AG09319 (cell line): ENCODE measurements at regions not wholly inside any gene's neighbourhood (a gene's known extent, or its start where the extent isn't known, plus 50 kb on each side); places are given as distances from the start of the nearest gene placed in this dataset.
"Not testable (repeated sequence)": the region's sequence is repeated elsewhere in the genome, so short reads cannot be mapped to it uniquely, and the experiment has no call there.

Experiments
- DNase-seq: peaks from one replicate; pipeline ENCODE4 v3.0.0-alpha.2; 2010; ENCODE audit warnings: low read depth; ENCODE audit errors: extremely low read depth
- TF ChIP-seq, protein P1 (sequence below): IDR thresholded peaks from 2 replicates; pipeline ENCODE4 v1.5.1; 2011; ENCODE audit warnings: low read depth, mild to moderate bottlenecking, inconsistent platforms, low read length, moderate library complexity

DNA sequence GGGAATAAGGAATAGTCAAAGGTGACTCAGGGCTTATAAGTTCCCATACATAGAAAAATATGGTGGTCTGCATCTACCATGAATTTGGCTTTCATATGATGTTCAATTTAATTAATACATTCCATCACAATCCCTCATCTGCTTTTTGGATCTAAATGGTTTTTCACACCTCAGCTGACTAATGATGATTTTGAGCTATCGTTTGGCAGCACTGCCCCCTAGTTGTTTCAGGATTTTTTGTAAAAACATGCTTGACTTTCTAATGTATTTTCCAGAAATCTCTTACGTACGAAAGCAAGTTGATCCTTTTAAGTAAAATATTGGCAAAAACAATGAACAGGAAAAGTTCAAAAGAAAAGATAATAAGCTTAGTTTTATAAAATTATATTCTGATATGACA, 408.6 kb upstream of the ADGRB3 start:
- TF ChIP-seq, protein P1, sequence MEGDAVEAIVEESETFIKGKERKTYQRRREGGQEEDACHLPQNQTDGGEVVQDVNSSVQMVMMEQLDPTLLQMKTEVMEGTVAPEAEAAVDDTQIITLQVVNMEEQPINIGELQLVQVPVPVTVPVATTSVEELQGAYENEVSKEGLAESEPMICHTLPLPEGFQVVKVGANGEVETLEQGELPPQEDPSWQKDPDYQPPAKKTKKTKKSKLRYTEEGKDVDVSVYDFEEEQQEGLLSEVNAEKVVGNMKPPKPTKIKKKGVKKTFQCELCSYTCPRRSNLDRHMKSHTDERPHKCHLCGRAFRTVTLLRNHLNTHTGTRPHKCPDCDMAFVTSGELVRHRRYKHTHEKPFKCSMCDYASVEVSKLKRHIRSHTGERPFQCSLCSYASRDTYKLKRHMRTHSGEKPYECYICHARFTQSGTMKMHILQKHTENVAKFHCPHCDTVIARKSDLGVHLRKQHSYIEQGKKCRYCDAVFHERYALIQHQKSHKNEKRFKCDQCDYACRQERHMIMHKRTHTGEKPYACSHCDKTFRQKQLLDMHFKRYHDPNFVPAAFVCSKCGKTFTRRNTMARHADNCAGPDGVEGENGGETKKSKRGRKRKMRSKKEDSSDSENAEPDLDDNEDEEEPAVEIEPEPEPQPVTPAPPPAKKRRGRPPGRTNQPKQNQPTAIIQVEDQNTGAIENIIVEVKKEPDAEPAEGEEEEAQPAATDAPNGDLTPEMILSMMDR, result no peak
- DNase-seq, result no peak

DNA sequence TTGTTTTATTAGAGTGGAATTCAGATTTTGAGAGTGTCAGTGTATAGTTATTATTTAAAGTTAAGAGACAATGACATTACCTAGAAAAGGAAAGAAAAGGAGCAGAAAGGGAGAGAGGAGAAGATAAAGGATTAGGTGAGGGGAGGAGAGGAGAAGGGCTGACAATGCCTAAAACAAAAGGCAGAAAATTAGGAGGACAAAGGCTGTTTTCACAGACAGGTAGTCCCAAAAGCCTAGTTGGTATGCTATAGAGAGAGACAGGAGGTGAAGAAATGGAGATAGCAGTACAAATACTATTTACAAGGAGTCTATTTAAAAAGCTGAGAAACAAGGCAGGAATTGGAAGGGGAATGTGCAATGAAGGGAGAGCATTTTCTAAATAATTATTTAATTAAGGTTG, 409.4 kb upstream of the ADGRB3 start:
- TF ChIP-seq, protein P1, result no peak
- no peak for DNase-seq

DNA sequence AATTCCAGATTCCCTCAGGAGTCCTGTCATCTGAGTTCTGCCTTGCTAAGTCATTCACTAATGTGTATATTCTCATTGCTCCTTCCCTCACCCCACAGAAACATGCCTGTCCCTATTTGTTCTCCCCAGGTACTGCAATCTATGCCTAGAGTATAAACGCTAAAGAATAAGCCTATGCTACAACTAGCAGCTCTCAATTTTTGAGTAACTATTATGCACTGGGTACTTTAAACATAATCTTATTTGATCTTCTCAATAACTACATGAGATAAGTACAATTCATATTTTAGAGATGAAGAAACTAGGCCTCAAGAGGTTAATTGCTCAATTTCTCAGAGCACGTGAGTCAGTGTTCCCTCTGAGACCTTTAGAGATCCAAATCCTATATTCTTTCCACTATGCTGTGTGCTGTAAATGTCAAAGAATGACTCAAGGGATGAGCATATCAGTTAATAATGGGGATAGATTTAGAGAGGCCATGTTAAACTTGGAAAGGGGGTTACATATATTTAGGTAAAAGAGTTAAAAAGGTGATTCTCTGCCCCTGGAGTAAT, 423.8 kb upstream of the ADGRB3 start:
- TF ChIP-seq, protein P1, result no peak
- no peak for DNase-seq

DNA sequence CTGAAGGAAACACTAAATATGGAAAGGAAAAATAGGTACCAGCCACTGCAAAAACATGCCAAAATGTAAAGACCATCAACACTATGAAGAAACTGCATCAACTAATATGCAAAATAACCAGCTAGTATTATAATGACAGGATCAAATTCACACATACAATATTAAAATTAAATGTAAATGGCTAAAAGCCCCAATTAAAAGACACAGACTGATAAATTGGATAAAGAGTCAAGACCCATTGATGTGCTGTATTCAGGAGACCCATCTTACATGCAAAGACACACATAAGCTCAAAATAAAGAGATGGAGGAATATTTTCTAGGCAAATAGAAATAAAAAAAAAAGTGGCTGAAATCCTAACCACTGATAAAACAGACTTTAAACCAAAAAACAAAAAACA, 427.5 kb upstream of the ADGRB3 start:
- DNase-seq, result not testable (repeated sequence)

DNA sequence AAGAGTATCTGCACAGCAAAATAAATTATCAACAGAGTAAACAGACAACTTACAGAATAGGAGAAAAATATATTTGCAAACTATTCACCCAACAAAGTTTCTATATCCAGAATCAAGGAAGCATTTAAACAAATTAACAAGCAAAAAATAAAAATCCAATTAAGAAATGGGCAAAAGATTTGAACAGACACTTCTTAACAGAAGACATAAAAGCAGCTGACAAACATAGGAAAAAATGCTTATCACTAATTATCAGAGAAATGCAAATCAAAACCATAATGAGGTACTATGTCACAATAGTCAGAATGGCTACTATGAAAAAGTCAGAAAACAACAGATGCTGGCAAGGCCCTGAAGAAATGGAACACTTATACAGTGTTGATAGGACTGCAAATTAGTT, 434.2 kb upstream of the ADGRB3 start:
- no peak for DNase-seq

DNA sequence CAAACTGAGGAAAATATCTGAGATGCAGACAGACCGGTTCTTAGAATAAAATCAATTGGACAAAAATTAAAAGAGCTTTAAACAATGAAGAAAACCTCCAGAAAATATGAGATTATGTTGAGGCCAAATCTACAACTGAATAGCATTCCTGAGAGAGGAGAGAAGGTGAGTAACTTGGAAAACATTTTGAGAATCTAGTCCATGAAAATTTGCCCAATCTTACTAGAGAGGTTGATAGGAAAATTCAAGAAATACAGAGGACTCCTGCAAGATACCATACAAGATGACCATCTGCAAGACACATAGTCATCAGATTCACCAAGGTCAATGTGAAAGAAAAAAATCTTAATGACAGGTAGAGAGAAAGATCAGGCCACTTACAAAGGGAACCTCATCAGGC, 437.7 kb upstream of the ADGRB3 start:
- TF ChIP-seq, protein P1, result no peak
- DNase-seq, result no peak

More for the DNA sequence above, 434.2 kb upstream of the ADGRB3 start:
- TF ChIP-seq, protein P1, result no peak

DNA sequence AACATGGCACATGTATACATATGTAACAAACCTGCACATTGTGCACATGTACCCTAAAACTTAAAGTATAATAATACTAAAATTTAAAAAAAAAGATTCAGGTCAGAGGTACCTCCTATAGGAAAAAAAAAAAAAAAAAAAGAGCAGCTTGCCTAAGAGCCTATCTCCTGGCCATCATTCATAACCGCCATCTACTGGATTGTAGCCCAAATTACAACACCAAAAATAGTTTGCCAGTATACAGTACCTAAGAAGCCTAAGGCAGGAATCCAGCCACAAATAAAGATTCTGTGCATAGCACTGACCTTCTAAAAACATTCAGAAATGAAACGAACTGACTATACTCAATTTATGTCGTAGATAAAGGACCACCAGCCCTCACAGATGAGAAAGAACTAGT, 438.4 kb upstream of the ADGRB3 start:
- TF ChIP-seq, protein P1, result no peak
- no peak for DNase-seq

DNA sequence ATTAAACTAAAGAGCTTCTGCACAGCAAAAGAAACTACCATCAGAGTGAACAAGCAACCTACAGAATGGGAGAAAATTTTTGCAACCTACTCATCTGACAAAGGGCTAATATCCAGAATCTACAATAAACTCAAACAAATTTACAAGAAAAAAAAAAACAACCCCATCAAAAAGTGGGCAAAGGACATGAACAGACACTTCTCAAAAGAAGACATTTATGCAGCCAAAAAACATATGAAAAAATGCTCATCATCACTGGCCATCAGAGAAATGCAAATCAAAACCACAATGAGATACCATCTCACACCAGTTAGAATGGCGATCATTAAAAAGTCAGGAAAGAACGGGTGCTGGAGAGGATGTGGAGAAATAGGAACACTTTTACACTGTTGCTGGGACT, 439.3 kb upstream of the ADGRB3 start:
- DNase-seq, result not testable (repeated sequence)
